ENCODE measurements at regions not wholly inside any gene's neighbourhood (a gene's known extent, or its start where the extent isn't known, plus 50 kb on each side); places are given as distances from the start of the nearest gene placed in this dataset.

- TF ChIP-seq POLR2A (IDR thresholded peaks at IDR 0.05) = no peak
- no peak for TF ChIP-seq CTCF (IDR thresholded peaks at IDR 0.05 in 8 of 11, conservative IDR thresholded peaks at IDR 0.05 in 3 of 11)
Observed at GRCh38 chr1:87535551-87535950, 206.9 kb downstream of the LMO4 start.
